SK-N-SH (cell line): ENCODE measurements at regions not wholly inside any gene's neighbourhood (a gene's known extent, or its start where the extent isn't known, plus 50 kb on each side); places are given as distances from the start of the nearest gene placed in this dataset.

ENCODE experiments used
- CTCF ChIA-PET: fragments of 300-600, 350-600 bp; formaldehyde crosslinking; extraction: SDS; loops from one replicate; lab custom pipeline; 2021; lab: Yijun Ruan, JAX
- POLR2A ChIA-PET: fragments of 350-600 bp; sonication (Branson Sonifier 250); formaldehyde crosslinking; extraction: SDS; loops from one replicate; lab custom pipeline; 2020; ENCODE audit warnings: antibody characterized with exemption, inconsistent platforms; lab: Yijun Ruan, JAX
- DNase-seq: peaks from one replicate; pipeline ENCODE4 v3.0.0; 2012
- H2AFZ ChIP-seq: fragments of 200-600 bp; sonication (generic); 2 replicates; pipeline ENCODE4 v1.8.1; 2016; ENCODE audit warnings: antibody characterized with exemption, mild to moderate bottlenecking, low read depth
- H3F3A ChIP-seq: fragments of 200-600 bp; sonication (generic); replicated peaks from 2 replicates; pipeline ENCODE3; 2016; ENCODE audit warnings: antibody characterized with exemption, mild to moderate bottlenecking; ENCODE audit not compliant: insufficient read depth
- H3K27ac ChIP-seq, 2 experiments: fragments of 200-500 bp in 1 of 2; fragments of 200-600 bp in 1 of 2; sonication (Bioruptor generic) in 1 of 2; sonication (generic), shearing (Covaris generic) in 1 of 2; 2 replicates each; pipeline versions ENCODE4 v1.5.1 to v1.6.1; 2014 to 2016; ENCODE audit warnings: low read depth in 2 of 2, inconsistent platforms in 1 of 2, low read length in 1 of 2, mild to moderate bottlenecking in 1 of 2, mixed read lengths in 1 of 2
- H3K27me3 ChIP-seq: fragments of 200-600 bp; sonication (generic), shearing (Covaris generic); 2 replicates; pipeline ENCODE4 v1.6.1; 2016; ENCODE audit warnings: mixed run types; ENCODE audit not compliant: insufficient read depth
- H3K36me3 ChIP-seq, 2 experiments: fragments of 200-500 bp in 1 of 2; fragments of 200-600 bp in 1 of 2; sonication (Bioruptor generic) in 1 of 2; sonication (generic) in 1 of 2; replicated peaks in 1 of 2; 2 replicates each; pipeline versions ENCODE3 to v1.5.1; 2014 to 2016; ENCODE audit warnings: low read length in 1 of 2, mild to moderate bottlenecking in 1 of 2; ENCODE audit not compliant: insufficient read depth in 2 of 2, control insufficient read depth in 1 of 2
- H3K4me1 ChIP-seq, 2 experiments: fragments of 200-500 bp in 1 of 2; fragments of 200-600 bp in 1 of 2; sonication (Bioruptor generic) in 1 of 2; sonication (generic), shearing (Covaris generic) in 1 of 2; 2 replicates each; pipeline versions ENCODE4 v1.5.1 to v1.6.1; 2014 to 2016; ENCODE audit warnings: low read depth in 1 of 2, low read length in 1 of 2, mixed run types in 1 of 2; ENCODE audit not compliant: insufficient read depth in 2 of 2, control insufficient read depth in 1 of 2
- H3K4me2 ChIP-seq: fragments of 200-600 bp; sonication (generic), shearing (Covaris generic); 2 replicates; pipeline ENCODE4 v1.6.1; 2017; ENCODE audit warnings: mixed run types
- H3K4me3 ChIP-seq, 2 experiments: fragments of 200-500 bp in 1 of 2; fragments of 200-600 bp in 1 of 2; sonication (Bioruptor generic) in 1 of 2; sonication (generic), shearing (Covaris generic) in 1 of 2; 2 replicates each; pipeline versions ENCODE4 v1.5.1 to v1.8.1; 2014 to 2016; ENCODE audit warnings: low read depth in 2 of 2, inconsistent platforms in 1 of 2, low read length in 1 of 2, mild to moderate bottlenecking in 1 of 2, mixed read lengths in 1 of 2, moderate library complexity in 1 of 2
- H3K79me2 ChIP-seq: fragments of 200-600 bp; sonication (generic); 2 replicates; pipeline ENCODE4 v1.8.1; 2017; ENCODE audit warnings: mild to moderate bottlenecking; ENCODE audit not compliant: insufficient read depth
- H3K9ac ChIP-seq: fragments of 200-600 bp; sonication (generic); 2 replicates; pipeline ENCODE4 v1.6.1; 2017; ENCODE audit warnings: mixed run types
- H3K9me2 ChIP-seq: fragments of 200-600 bp; sonication (generic); 2 replicates; pipeline ENCODE4 v1.6.1; 2017; ENCODE audit warnings: mixed run types
- H3K9me3 ChIP-seq: fragments of 200-600 bp; sonication (generic); 2 replicates; pipeline ENCODE4 v1.6.1; 2017; ENCODE audit warnings: mixed run types, mild to moderate bottlenecking, moderate library complexity
- H4K20me1 ChIP-seq: fragments of 200-600 bp; sonication (generic); 2 replicates; pipeline ENCODE4 v1.6.1; 2017; ENCODE audit warnings: mild to moderate bottlenecking, mixed run types; ENCODE audit not compliant: insufficient read depth
- CHD2 ChIP-seq: fragments of 150-350 bp; IDR thresholded peaks from 2 replicates; pipeline ENCODE4 v1.6.1; 2018; ENCODE audit warnings: low read length; ENCODE audit not compliant: partially characterized antibody
- ELF1 ChIP-seq: IDR thresholded peaks from 2 replicates; pipeline ENCODE4 v1.4.0; 2012
- EP300 ChIP-seq, 2 experiments: IDR thresholded peaks; 2 replicates each; pipeline versions ENCODE4 v1.4.0 to v1.6.1; 2012; ENCODE audit warnings: borderline replicate concordance in 1 of 2, low read depth in 1 of 2, low read length in 1 of 2
- EZH2phosphoT487 ChIP-seq: fragments of 200-600 bp; sonication (generic); IDR thresholded peaks from 2 replicates; pipeline ENCODE4 v1.6.1; 2017; ENCODE audit warnings: low read depth, mixed run types, mild to moderate bottlenecking, antibody characterized with exemption, moderate library complexity, borderline replicate concordance
- FOXM1 ChIP-seq: IDR thresholded peaks from 2 replicates; pipeline ENCODE4 v1.4.0; 2012; ENCODE audit warnings: low read depth, mild to moderate bottlenecking
- NRF1 ChIP-seq: IDR thresholded peaks from 2 replicates; pipeline ENCODE4 v1.6.1; 2012; ENCODE audit warnings: low read depth, mild to moderate bottlenecking, low read length
- POLR2AphosphoS5 ChIP-seq: IDR thresholded peaks from 2 replicates; pipeline ENCODE4 v1.6.1; 2012; ENCODE audit warnings: low read depth, low read length
- SIN3A ChIP-seq: IDR thresholded peaks from 2 replicates; pipeline ENCODE4 v1.6.1; 2012; ENCODE audit warnings: low read depth, mild to moderate bottlenecking, low read length, moderate library complexity, borderline replicate concordance
- SMC3 ChIP-seq: IDR thresholded peaks from 2 replicates; pipeline ENCODE4 v1.6.1; 2012; ENCODE audit warnings: low read depth, low read length, improper control_type of control experiment
- TAF1 ChIP-seq: IDR thresholded peaks from 2 replicates; pipeline ENCODE4 v1.6.1; 2012; ENCODE audit warnings: low read depth, mild to moderate bottlenecking, low read length, moderate library complexity, borderline replicate concordance
- TCF12 ChIP-seq: IDR thresholded peaks from 2 replicates; pipeline ENCODE4 v1.4.0; 2012
- TEAD4 ChIP-seq: IDR thresholded peaks from 2 replicates; pipeline ENCODE4 v1.4.0; 2012; ENCODE audit warnings: mild to moderate bottlenecking, borderline replicate concordance; ENCODE audit not compliant: insufficient read depth
- WGBS: methylation state at CpG from one replicate; pipeline ENCODE4 v1.1.6; 2017; ENCODE audit warnings: low lambda C conversion rate; 5-methylcytosine and 5-hydroxymethylcytosine counted together
- TF ChIP-seq, protein P1 (sequence below): IDR thresholded peaks from 2 replicates; pipeline ENCODE4 v1.4.0; 2012; ENCODE audit warnings: low read depth
- TF ChIP-seq, protein P2 (sequence below): IDR thresholded peaks from 2 replicates; pipeline ENCODE4 v1.6.1; 2012; ENCODE audit warnings: mild to moderate bottlenecking, low read depth, low read length, moderate library complexity
- TF ChIP-seq, protein P3 (sequence below): IDR thresholded peaks from 2 replicates; pipeline ENCODE4; 2012
- TF ChIP-seq, protein P4 (sequence below): fragments of 200-600 bp; sonication (generic); IDR thresholded peaks from 2 replicates; pipeline ENCODE4 v1.6.1; 2017; ENCODE audit warnings: antibody characterized with exemption, mild to moderate bottlenecking, moderate library complexity
- TF ChIP-seq, protein P5 (sequence below): IDR thresholded peaks from 2 replicates; pipeline ENCODE4 v1.4.0; 2012; ENCODE audit warnings: low read depth, borderline replicate concordance

DNA sequence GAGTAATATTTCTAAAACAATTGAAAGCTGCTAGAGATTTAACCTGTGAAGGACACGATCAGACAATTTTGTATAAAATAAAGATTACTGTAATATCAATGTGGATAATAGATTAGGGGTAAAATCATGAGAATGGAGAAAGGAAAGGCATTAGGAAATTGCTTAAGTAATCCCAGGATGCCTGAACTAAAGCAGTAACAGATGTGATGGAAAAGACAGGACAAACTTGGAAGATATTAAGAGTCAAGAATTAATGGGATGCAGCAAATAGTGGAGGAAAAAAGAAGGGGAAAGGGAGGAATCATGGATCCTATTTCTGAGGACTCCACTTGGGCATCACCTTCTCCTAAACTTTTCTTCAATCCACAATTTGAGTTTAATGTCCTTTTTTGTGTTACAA is 437.1 kb upstream of the PMFBP1 start:
- Histone ChIP-seq H4K20me1 (no peaks in the 10 kb centered on the region), H3K4me2 (no peak overlapping the region), H3K27me3 (no peaks in the 10 kb centered on the region), H3K79me2 (no peaks in the 10 kb centered on the region), H3K9me2 (no peaks in the 10 kb centered on the region), H3K27ac (no peak overlapping the region), H3K4me3 (no peak overlapping the region), H3K4me1 (no peaks in the 10 kb centered on the region), H3F3A (no peaks in the 10 kb centered on the region), H3K9me3 (no peaks in the 10 kb centered on the region), H3K9ac (no peak overlapping the region), H3K36me3 (no peaks in the 10 kb centered on the region), H2AFZ (no peak overlapping the region)
- POLR2A ChIA-PET, result no interaction called here
- TF ChIP-seq, protein P1, sequence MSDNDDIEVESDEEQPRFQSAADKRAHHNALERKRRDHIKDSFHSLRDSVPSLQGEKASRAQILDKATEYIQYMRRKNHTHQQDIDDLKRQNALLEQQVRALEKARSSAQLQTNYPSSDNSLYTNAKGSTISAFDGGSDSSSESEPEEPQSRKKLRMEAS, result no peak
- no peak for TF ChIP-seq TEAD4
- TF ChIP-seq, protein P2, sequence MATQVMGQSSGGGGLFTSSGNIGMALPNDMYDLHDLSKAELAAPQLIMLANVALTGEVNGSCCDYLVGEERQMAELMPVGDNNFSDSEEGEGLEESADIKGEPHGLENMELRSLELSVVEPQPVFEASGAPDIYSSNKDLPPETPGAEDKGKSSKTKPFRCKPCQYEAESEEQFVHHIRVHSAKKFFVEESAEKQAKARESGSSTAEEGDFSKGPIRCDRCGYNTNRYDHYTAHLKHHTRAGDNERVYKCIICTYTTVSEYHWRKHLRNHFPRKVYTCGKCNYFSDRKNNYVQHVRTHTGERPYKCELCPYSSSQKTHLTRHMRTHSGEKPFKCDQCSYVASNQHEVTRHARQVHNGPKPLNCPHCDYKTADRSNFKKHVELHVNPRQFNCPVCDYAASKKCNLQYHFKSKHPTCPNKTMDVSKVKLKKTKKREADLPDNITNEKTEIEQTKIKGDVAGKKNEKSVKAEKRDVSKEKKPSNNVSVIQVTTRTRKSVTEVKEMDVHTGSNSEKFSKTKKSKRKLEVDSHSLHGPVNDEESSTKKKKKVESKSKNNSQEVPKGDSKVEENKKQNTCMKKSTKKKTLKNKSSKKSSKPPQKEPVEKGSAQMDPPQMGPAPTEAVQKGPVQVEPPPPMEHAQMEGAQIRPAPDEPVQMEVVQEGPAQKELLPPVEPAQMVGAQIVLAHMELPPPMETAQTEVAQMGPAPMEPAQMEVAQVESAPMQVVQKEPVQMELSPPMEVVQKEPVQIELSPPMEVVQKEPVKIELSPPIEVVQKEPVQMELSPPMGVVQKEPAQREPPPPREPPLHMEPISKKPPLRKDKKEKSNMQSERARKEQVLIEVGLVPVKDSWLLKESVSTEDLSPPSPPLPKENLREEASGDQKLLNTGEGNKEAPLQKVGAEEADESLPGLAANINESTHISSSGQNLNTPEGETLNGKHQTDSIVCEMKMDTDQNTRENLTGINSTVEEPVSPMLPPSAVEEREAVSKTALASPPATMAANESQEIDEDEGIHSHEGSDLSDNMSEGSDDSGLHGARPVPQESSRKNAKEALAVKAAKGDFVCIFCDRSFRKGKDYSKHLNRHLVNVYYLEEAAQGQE, result no peak
- TF ChIP-seq FOXM1, result no peak
- TF ChIP-seq SIN3A, result no peak
- TF ChIP-seq, protein P3, sequence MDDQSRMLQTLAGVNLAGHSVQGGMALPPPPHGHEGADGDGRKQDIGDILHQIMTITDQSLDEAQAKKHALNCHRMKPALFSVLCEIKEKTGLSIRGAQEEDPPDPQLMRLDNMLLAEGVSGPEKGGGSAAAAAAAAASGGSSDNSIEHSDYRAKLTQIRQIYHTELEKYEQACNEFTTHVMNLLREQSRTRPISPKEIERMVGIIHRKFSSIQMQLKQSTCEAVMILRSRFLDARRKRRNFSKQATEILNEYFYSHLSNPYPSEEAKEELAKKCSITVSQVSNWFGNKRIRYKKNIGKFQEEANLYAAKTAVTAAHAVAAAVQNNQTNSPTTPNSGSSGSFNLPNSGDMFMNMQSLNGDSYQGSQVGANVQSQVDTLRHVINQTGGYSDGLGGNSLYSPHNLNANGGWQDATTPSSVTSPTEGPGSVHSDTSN, result no peak
- WGBS, result 59% methylated on average over 1 of the region's 1 CpG
- CTCF ChIA-PET, result no interaction called here
- DNase-seq, result no peak

DNA sequence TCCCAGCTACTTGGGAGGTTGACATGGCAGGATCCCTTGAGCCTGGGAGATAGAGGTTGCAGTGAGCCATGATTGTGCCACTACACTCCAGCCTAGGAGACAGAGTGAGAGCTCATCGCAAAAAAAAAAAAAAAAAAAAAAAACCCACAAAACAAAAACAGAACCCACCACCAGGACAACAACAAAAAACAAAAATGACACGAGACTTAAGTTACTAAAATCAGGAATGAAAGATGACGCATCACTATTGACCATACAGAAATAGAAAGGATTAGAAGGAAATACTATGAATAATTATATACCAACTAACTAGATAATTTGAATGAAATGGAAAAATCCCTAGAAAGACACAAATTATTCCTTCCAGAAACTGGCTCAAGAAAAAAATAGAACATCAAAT is 432.4 kb upstream of the PMFBP1 start:
- no peak overlapping the region for H3K27ac ChIP-seq
- TF ChIP-seq POLR2AphosphoS5 (no peak), EZH2phosphoT487 (no peak), SMC3 (no peak), TCF12 (no peak), ELF1 (no peak), NRF1 (no peak), EP300 (IDR thresholded peaks at IDR 0.05; ENCODE audit: borderline replicate concordance in 1 of 2, low read depth in 1 of 2, low read length in 1 of 2) (no peak), CHD2 (no peak), TAF1 (no peak)
- TF ChIP-seq, protein P4, sequence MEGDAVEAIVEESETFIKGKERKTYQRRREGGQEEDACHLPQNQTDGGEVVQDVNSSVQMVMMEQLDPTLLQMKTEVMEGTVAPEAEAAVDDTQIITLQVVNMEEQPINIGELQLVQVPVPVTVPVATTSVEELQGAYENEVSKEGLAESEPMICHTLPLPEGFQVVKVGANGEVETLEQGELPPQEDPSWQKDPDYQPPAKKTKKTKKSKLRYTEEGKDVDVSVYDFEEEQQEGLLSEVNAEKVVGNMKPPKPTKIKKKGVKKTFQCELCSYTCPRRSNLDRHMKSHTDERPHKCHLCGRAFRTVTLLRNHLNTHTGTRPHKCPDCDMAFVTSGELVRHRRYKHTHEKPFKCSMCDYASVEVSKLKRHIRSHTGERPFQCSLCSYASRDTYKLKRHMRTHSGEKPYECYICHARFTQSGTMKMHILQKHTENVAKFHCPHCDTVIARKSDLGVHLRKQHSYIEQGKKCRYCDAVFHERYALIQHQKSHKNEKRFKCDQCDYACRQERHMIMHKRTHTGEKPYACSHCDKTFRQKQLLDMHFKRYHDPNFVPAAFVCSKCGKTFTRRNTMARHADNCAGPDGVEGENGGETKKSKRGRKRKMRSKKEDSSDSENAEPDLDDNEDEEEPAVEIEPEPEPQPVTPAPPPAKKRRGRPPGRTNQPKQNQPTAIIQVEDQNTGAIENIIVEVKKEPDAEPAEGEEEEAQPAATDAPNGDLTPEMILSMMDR, result no peak
- TF ChIP-seq, protein P5, sequence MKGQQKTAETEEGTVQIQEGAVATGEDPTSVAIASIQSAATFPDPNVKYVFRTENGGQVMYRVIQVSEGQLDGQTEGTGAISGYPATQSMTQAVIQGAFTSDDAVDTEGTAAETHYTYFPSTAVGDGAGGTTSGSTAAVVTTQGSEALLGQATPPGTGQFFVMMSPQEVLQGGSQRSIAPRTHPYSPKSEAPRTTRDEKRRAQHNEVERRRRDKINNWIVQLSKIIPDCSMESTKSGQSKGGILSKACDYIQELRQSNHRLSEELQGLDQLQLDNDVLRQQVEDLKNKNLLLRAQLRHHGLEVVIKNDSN, result no peak
- TF ChIP-seq, protein P2, result no peak
- H3K36me3 ChIP-seq, result no peaks in the 10 kb centered on the region
- ChIA-PET CTCF (interaction anchor here (0.9 kb wide), 1 partner anchor 228 kb away, joined by 3 read pairs; no protein-coding TSS in a partner anchor), POLR2A (no interaction called here)
- H3K4me3 ChIP-seq, result no peak overlapping the region
- no peaks in the 10 kb centered on the region for H3K9me2 ChIP-seq
- H3K9ac ChIP-seq, result no peak overlapping the region
- no peaks in the 10 kb centered on the region for H3F3A ChIP-seq
- no peak for DNase-seq
- H3K4me1 ChIP-seq, result no peaks in the 10 kb centered on the region
- no peaks in the 10 kb centered on the region for H4K20me1 ChIP-seq
- H3K79me2 ChIP-seq, result no peaks in the 10 kb centered on the region
- WGBS, result 82% methylated on average over 3 of the region's 3 CpGs
- no peak overlapping the region for H3K4me2 ChIP-seq
- no peaks in the 10 kb centered on the region for H3K27me3 ChIP-seq
- H2AFZ ChIP-seq, result no peak overlapping the region
- no peaks in the 10 kb centered on the region for H3K9me3 ChIP-seq
